ENCODE measurements at regions not wholly inside any gene's neighbourhood (a gene's known extent, or its start where the extent isn't known, plus 50 kb on each side); places are given as distances from the start of the nearest gene placed in this dataset.

GRCh38 chr12:25357595-25357994, 106.9 kb upstream of the KRAS start:
- DNase-seq (ENCODE audit: low read depth, low spot score) (no peak), ATAC-seq (no peak), FAIRE-seq (no peak)
- ChIA-PET RAD21 (ENCODE audit: unreplicated experiment) (no interaction called here), CTCF (no interaction called here), POLR2A (no interaction called here), SMC1A (ENCODE audit: uncharacterized antibody, unreplicated experiment) (no interaction called here)
- Histone ChIP-seq H3K79me2 (ENCODE audit: control insufficient read depth, insufficient read depth, low read length) (no peaks in the 10 kb centered on the region), H3K9me3 (replicated peaks; ENCODE audit: control insufficient read depth, insufficient read depth, low read length) (peaks cover 1% of the 10 kb centered on the region; the same call in 2 of the 3 replicates), H3K4me1 (ENCODE audit: control insufficient read depth, insufficient read depth, low read length) (no peaks in the 10 kb centered on the region), H3K27me3 (replicated peaks in 1 of 2; ENCODE audit: control insufficient read depth in 2 of 2, insufficient read depth in 2 of 2, low read length in 1 of 2) (no peaks in the 10 kb centered on the region), H3K4me2 (ENCODE audit: control insufficient read depth, insufficient read depth) (no peak overlapping the region), H3K36me3 (ENCODE audit: control insufficient read depth in 2 of 2, insufficient read depth in 2 of 2, low read length in 1 of 2) (no peaks in the 10 kb centered on the region), H3K27ac (ENCODE audit: control insufficient read depth, insufficient read depth) (no peak overlapping the region), H3K4me3 (no peak overlapping the region), H3K9ac (ENCODE audit: control insufficient read depth, insufficient read depth, low read length) (no peak overlapping the region), H2AFZ (ENCODE audit: control insufficient read depth, low read depth, low read length) (no peak overlapping the region), H4K20me1 (ENCODE audit: control insufficient read depth, insufficient read depth) (no peaks in the 10 kb centered on the region)
- no peak for TF ChIP-seq SREBF1 (IDR thresholded peaks at IDR 0.05; ENCODE audit: low read length)
- no peak for TF ChIP-seq ATF7 (IDR thresholded peaks at IDR 0.05; ENCODE audit: low read depth)
- no peak for TF ChIP-seq PML (IDR thresholded peaks at IDR 0.05; ENCODE audit: low read length)
- TF ChIP-seq MAX (IDR thresholded peaks at IDR 0.05; ENCODE audit: low read depth, low read length), result no peak
- no peak for TF ChIP-seq JUND (IDR thresholded peaks at IDR 0.05; ENCODE audit: low read depth, low read length)
- TF ChIP-seq RELB (IDR thresholded peaks at IDR 0.05; ENCODE audit: low read depth), result no peak
- no peak for TF ChIP-seq SRF (IDR thresholded peaks at IDR 0.05; ENCODE audit: low read depth in 2 of 2, low read length in 2 of 2)
- TF ChIP-seq TBL1XR1 (IDR thresholded peaks at IDR 0.05; ENCODE audit: low read depth, low read length), result no peak
- TF ChIP-seq ZSCAN29 (IDR thresholded peaks at IDR 0.05), result no peak
- TF ChIP-seq TAF1 (IDR thresholded peaks at IDR 0.05; ENCODE audit: borderline replicate concordance, low read depth, low read length), result no peak
- TF ChIP-seq BHLHE40 (IDR thresholded peaks at IDR 0.05; ENCODE audit: borderline replicate concordance in 1 of 2, low read depth in 2 of 2, low read length in 1 of 2), result no peak
- TF ChIP-seq CHD2 (IDR thresholded peaks at IDR 0.05; ENCODE audit: borderline replicate concordance, low read depth, low read length), result no peak
- no peak for TF ChIP-seq BCL3 (IDR thresholded peaks at IDR 0.05; ENCODE audit: borderline replicate concordance, insufficient read depth, low read depth, low read length, poor library complexity, severe bottlenecking)
- TF ChIP-seq CBFB (IDR thresholded peaks at IDR 0.05; ENCODE audit: low read depth), result no peak
- no peak for TF ChIP-seq ZNF24 (IDR thresholded peaks at IDR 0.05)
- TF ChIP-seq CEBPZ (IDR thresholded peaks at IDR 0.05; ENCODE audit: low read depth, low read length), result no peak
- no peak for TF ChIP-seq SUZ12 (IDR thresholded peaks at IDR 0.05; ENCODE audit: unreplicated experiment)
- no peak for TF ChIP-seq NR2F1 (conservative IDR thresholded peaks at IDR 0.05)
- no peak for TF ChIP-seq YBX1 (IDR thresholded peaks at IDR 0.05)
- TF ChIP-seq, protein P1, sequence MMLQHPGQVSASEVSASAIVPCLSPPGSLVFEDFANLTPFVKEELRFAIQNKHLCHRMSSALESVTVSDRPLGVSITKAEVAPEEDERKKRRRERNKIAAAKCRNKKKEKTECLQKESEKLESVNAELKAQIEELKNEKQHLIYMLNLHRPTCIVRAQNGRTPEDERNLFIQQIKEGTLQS (IDR thresholded peaks at IDR 0.05; ENCODE audit: borderline replicate concordance, extremely low read depth, low read depth, low read length), result no peak
- intact Hi-C loops (cut with micrococcal nuclease; ENCODE audit: unreplicated experiment) (no loop called here), in situ Hi-C loops (cut with MboI) (no loop called here)
- BruUV-seq (replicated peaks), result no TSS peak
- 51% methylated on average over 2 of the region's 2 CpGs for WGBS (ENCODE audit: insufficient coverage, insufficient replicate concordance, low lambda C conversion rate, missing lambda C conversion rate)
